ENCODE measurements at regions not wholly inside any gene's neighbourhood (a gene's known extent, or its start where the extent isn't known, plus 50 kb on each side); places are given as distances from the start of the nearest gene placed in this dataset.

GRCh38 chr4:31755751-31756150 lies 1035.6 kb downstream of the PCDH7 start:
- no peak for TF ChIP-seq CTCF (IDR thresholded peaks at IDR 0.05)
- TF ChIP-seq POLR2A (IDR thresholded peaks at IDR 0.05), result no peak
